ENCODE measurements at regions not wholly inside any gene's neighbourhood (a gene's known extent, or its start where the extent isn't known, plus 50 kb on each side); places are given as distances from the start of the nearest gene placed in this dataset.
"Not testable (repeated sequence)": the region's sequence is repeated elsewhere in the genome, so short reads cannot be mapped to it uniquely, and the experiment has no call there.

DNA sequence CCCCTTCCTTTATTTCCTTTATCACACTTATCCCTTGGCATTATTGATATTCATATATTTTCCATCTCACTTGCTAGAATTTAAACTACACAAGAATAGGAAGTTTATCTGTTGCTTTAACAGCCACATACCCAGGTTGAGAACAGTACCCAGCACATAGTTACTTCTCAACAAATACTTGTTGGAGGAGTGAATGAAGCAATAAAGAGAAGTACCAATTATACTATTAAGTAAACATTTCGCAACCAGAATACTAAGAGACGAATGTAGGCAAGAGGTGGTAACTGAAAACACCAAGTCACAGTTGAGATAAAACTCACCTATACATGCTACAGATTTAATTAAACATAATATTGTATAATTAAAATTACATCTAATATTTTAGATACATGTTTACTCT is 110.9 kb downstream of the FSCB start:
- Histone ChIP-seq H3K27ac (ENCODE audit: low read depth, low read length) (no peak overlapping the region), H3K4me3 (ENCODE audit: low read depth, low read length) (no peak overlapping the region), H3K27me3 (ENCODE audit: control insufficient read depth, insufficient read depth, low read length) (no peaks in the 10 kb centered on the region), H3K9me3 (ENCODE audit: control insufficient read depth, insufficient read depth, low read length) (no peaks in the 10 kb centered on the region)
- no peak for DNase-seq (ENCODE audit: low read depth, low spot score)
- no peak for TF ChIP-seq CTCF (IDR thresholded peaks at IDR 0.05; ENCODE audit: low read depth, low read length)
- POLR2A ChIA-PET = no interaction called here
- CTCF ChIA-PET = no interaction called here

GRCh38 chr14:44392984-44393383 is 114.1 kb downstream of the FSCB start:
- DNase-seq (ENCODE audit: low read depth, low spot score) = no peak
- no peaks in the 10 kb centered on the region for H3K27me3 ChIP-seq (ENCODE audit: control insufficient read depth, insufficient read depth, low read length)
- no peak overlapping the region for H3K27ac ChIP-seq (ENCODE audit: low read depth, low read length)
- ChIA-PET POLR2A (no interaction called here), CTCF (no interaction called here)
- no peak for TF ChIP-seq CTCF (IDR thresholded peaks at IDR 0.05; ENCODE audit: low read depth, low read length)
- H3K4me3 ChIP-seq (ENCODE audit: low read depth, low read length) = no peak overlapping the region
- no peaks in the 10 kb centered on the region for H3K9me3 ChIP-seq (ENCODE audit: control insufficient read depth, insufficient read depth, low read length)

DNA sequence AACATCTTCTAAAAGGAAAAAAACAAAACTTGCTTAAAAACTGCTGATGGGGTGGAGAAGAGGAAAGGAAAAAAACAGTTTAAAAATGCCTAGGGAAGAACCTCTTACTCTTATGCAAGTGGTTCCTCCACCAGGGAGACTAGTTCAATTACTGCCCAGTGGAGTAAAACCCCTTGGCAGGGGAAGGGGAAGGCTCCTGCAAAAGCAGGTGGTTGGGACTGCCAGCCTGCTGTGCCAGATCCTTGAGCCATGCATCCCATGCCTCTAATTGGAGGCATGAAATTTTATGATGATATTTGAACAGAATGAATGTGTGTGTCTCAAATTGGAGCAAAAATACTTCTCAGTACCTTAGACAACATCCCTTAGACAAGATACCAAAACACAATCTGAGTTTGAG is 118.8 kb downstream of the FSCB start:
- CTCF ChIA-PET = no interaction called here
- DNase-seq (ENCODE audit: low read depth, low spot score) = no peak
- Histone ChIP-seq H3K4me3 (ENCODE audit: low read depth, low read length) (no peak overlapping the region), H3K9me3 (ENCODE audit: control insufficient read depth, insufficient read depth, low read length) (peaks cover 12% of the 10 kb centered on the region; the same call in 1 of the 2 replicates), H3K27me3 (ENCODE audit: control insufficient read depth, insufficient read depth, low read length) (no peaks in the 10 kb centered on the region), H3K27ac (ENCODE audit: low read depth, low read length) (no peak overlapping the region)
- no peak for TF ChIP-seq CTCF (IDR thresholded peaks at IDR 0.05; ENCODE audit: low read depth, low read length)
- POLR2A ChIA-PET = no interaction called here

GRCh38 chr14:44385906-44386305 is 121.2 kb downstream of the FSCB start:
- CTCF ChIA-PET = no interaction called here

DNA sequence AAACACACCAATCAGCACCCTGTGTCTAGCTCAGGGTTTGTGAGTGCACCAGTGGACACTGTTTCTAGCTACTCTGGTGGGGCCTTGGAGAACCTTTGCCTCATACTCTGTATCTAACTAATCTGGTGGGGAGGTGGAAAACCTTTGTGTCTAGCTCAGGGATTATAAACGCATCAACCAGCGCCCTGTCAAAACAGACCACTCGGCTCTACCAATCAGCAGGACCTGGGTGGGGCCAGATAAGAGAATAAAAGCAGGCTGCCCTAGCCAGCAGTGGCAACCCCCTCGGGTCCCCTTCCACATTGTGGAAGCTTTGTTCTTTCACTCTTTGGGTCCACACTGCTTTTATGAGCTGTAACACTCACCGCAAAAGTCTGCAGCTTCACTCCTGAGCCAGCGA is 121.8 kb downstream of the FSCB start:
- POLR2A ChIA-PET; H3K4me3 ChIP-seq (ENCODE audit: low read depth, low read length); H3K27me3 ChIP-seq (ENCODE audit: control insufficient read depth, insufficient read depth, low read length); DNase-seq (ENCODE audit: low read depth, low spot score); CTCF ChIA-PET; H3K27ac ChIP-seq (ENCODE audit: low read depth, low read length): not testable (repeated sequence)
- H3K9me3 ChIP-seq (ENCODE audit: control insufficient read depth, insufficient read depth, low read length) = peaks cover 12% of the 10 kb centered on the region; the same call in 1 of the 2 replicates

More at GRCh38 chr14:44385906-44386305, 121.2 kb downstream of the FSCB start:
- Histone ChIP-seq H3K27me3 (ENCODE audit: control insufficient read depth, insufficient read depth, low read length) (no peaks in the 10 kb centered on the region), H3K27ac (ENCODE audit: low read depth, low read length) (no peak overlapping the region), H3K4me3 (ENCODE audit: low read depth, low read length) (no peak overlapping the region), H3K9me3 (ENCODE audit: control insufficient read depth, insufficient read depth, low read length) (peaks cover 12% of the 10 kb centered on the region; the same call in 1 of the 2 replicates)
- POLR2A ChIA-PET = no interaction called here
- TF ChIP-seq CTCF (IDR thresholded peaks at IDR 0.05; ENCODE audit: low read depth, low read length) = no peak
- no peak for DNase-seq (ENCODE audit: low read depth, low spot score)

GRCh38 chr14:44384601-44385293 is 122.3 kb downstream of the FSCB start:
- POLR2A ChIA-PET; H3K27ac ChIP-seq (ENCODE audit: low read depth, low read length); H3K27me3 ChIP-seq (ENCODE audit: control insufficient read depth, insufficient read depth, low read length); H3K4me3 ChIP-seq (ENCODE audit: low read depth, low read length); DNase-seq (ENCODE audit: low read depth, low spot score); CTCF ChIA-PET: not testable (repeated sequence)
- peaks cover 12% of the 10 kb centered on the region; the same call in 1 of the 2 replicates for H3K9me3 ChIP-seq (ENCODE audit: control insufficient read depth, insufficient read depth, low read length)

Data from AG04450 (cell line).